ENCODE measurements at regions not wholly inside any gene's neighbourhood (a gene's known extent, or its start where the extent isn't known, plus 50 kb on each side); places are given as distances from the start of the nearest gene placed in this dataset.
"Not testable (repeated sequence)": the region's sequence is repeated elsewhere in the genome, so short reads cannot be mapped to it uniquely, and the experiment has no call there.

DNA sequence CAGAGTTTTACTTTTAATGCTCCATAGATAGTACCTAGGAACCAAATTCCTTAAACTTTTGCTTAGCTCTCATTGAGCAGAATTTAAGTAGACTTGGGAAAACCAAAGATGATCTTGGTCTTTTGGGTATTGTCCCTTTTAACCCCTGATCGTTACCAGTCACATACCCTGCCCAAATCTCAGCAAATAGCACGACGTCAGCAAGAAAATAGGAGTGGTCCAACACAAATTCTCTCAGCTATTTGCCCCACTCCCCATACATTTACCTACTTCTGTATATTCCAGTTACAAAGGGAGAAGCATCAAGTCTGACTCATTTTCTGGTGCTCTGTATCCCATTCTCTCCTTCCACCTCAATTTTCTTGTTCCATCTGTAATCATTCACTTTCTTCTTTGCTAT is 387.3 kb downstream of the CCDC85A start:
- Histone ChIP-seq H3K4me3 (no peak overlapping the region), H3K36me3 (no peaks in the 10 kb centered on the region), H3K27me3 (no peaks in the 10 kb centered on the region), H3K9me3 (no peaks in the 10 kb centered on the region)
- no peak for DNase-seq

DNA sequence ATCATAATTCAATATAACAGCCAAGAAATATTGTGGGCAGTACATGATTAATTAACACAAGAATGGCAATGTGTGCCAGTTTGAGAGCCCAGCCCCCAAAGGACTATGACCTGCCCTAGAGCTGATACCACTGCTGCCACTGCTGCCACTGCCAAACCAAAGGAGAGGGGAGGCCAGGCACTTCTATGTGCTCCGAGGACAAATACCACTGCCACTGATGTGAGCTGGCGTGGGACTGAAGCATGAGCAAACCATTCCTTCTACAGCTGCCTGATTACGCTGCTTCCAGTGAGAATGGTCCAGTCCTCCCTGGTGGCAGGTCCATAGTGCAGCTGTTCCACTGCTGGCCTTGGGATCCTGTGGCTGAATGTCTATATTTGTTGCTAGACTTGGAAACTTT is 392.2 kb downstream of the CCDC85A start:
- Histone ChIP-seq H3K27me3 (no peaks in the 10 kb centered on the region), H3K36me3 (no peaks in the 10 kb centered on the region), H3K9me3 (no peaks in the 10 kb centered on the region), H3K4me3 (no peak overlapping the region)
- no peak for DNase-seq

DNA sequence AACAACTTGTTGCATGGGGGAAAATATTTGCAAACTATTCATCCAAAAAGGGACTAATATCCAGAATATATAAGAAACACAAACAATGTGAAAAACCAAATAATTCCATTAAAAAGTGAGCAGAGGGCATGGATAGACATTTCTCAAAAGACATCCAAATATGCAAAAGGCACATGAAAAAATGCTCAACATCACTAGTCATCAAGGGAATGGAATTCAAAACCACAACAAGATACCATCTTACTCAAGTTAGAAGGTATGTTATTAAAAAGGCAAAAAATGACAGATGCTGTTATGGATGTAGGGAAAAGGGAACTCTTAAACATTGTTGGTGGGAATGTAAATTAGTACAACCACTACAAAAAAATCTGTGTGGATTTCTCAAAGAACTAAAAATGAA is 396.5 kb downstream of the CCDC85A start:
- no peaks in the 10 kb centered on the region for H3K36me3 ChIP-seq
- DNase-seq, result no peak
- H3K9me3 ChIP-seq, result no peaks in the 10 kb centered on the region
- H3K4me3 ChIP-seq, result no peak overlapping the region
- H3K27me3 ChIP-seq, result no peaks in the 10 kb centered on the region

DNA sequence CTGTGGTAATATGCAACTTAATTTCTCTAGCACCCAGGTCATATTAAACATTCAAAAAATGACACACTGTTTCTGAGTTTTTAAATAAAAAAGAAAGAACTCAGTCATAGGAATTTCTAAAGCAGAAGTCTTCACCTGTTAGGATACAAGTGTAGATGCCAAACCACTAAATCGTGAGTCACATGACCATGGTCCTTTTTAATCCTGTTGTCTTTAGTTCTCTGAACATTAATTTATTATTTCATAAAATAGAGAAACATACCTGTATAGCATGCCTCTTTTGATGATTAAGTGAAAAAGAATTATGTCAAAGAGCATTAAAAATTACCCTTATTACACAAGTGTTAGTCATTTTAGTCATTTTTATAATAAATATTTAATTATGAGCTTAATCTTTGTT is 398.8 kb downstream of the CCDC85A start:
- Histone ChIP-seq H3K36me3 (no peaks in the 10 kb centered on the region), H3K9me3 (no peaks in the 10 kb centered on the region), H3K4me3 (no peak overlapping the region), H3K27me3 (no peaks in the 10 kb centered on the region)
- no peak for DNase-seq

DNA sequence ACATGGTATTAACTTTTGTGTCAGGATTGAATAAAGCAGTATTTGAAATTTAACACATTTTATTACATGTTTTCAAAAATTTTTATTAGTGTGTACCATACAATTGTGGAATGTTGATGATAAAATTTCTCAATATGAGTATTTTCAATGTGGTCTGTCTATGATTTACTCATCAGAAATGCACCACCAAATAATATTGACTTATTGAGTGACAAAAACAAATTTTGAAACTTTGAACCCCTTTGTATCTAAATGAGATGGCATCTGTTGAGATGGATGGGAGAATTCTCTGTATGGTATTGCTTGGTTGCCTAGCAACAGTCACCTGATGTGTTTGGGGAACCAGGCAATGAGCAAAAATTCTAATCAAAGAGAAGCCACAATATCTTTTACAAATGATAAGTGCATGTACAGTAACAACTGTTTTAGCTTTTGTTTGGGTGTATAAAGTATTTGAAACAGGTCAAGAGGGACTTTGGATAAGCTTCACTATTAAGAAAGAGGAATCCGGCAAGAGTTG is 400.1 kb downstream of the CCDC85A start:
- Histone ChIP-seq H3K27me3 (no peaks in the 10 kb centered on the region), H3K36me3 (no peaks in the 10 kb centered on the region), H3K4me3 (no peak overlapping the region), H3K9me3 (no peaks in the 10 kb centered on the region)
- DNase-seq, result no peak

DNA sequence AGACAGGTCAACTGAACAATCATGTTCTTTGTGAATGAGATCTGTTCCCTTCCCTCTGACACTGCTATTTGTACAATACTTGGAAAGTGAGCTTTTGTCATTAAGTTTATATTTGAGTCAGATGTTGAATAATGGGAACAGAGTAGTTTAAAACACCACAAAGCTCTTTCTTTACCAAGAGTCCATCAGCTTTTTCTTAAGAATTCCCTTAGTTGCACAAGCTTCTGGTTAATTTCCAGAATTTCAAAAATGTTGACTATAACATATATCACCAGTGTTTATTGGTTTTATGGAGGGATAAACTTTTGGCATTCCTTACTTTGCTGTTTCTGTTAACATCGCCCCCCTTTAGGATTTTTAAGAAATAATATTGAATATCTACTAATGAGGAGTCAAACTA is 403.7 kb downstream of the CCDC85A start:
- no peak for DNase-seq
- H3K4me3 ChIP-seq, result no peak overlapping the region

DNA sequence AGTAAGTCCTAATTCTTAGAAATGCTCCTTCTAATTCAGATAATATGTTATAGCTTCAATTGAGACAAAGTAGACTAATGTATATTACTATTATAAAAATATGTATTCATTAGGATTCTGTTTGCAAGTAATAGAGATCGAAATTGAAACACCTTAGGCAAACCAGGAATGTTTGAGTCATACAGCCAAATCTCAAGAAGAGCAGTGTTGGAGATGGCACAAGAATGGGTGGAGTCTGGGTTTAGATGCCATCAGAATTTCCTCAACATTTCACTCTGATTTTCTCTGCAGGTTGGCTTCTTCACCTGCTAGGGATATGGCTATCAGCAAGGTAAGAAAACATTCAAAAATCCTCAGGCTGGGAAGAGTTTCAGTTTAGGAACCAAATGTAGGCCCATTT is 405.4 kb downstream of the CCDC85A start:
- Histone ChIP-seq H3K36me3 (no peaks in the 10 kb centered on the region), H3K4me3 (no peak overlapping the region), H3K9me3 (no peaks in the 10 kb centered on the region), H3K27me3 (no peaks in the 10 kb centered on the region)
- DNase-seq, result no peak

More for the DNA sequence above, 403.7 kb downstream of the CCDC85A start:
- H3K27me3 ChIP-seq, result no peaks in the 10 kb centered on the region
- no peaks in the 10 kb centered on the region for H3K36me3 ChIP-seq
- no peaks in the 10 kb centered on the region for H3K9me3 ChIP-seq

DNA sequence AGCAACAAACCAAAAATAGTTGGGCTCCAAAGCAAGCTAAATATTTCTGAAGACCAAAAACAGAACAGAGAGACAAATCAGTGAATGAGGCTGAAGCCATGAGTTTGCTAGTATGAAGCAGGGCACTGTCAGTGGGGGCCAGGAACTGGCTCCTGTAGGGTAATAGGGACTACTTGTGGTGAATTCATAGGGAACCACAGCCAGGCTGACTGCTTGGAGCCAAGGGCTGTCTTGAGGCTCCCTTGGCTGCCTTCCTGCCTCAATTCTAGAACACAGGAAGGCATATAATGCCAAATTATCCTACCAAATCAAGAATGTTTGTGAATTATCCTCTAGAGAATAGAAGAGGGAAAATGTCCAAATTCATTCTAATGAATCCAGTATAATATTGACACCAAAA is 406.0 kb downstream of the CCDC85A start:
- no peak for DNase-seq

DNA sequence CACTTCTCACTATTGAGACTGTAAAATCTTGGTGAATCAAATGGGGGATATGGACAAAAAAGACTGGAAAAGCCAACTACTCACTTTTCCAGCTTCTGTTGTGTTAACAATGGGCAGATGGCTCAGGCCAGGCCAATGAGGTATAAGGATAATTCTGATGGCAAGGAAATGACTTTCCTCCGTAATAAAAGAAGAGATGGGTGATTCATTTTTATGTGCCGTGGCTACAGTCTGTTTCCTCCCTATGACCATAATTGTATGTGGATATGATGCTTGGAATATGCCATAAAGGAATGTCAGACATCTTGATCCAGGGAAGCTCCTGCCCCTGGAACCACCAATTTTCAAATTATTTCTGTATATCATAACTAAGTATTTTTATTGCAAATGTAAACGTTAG is 406.8 kb downstream of the CCDC85A start:
- Histone ChIP-seq H3K9me3 (no peaks in the 10 kb centered on the region), H3K27me3 (no peaks in the 10 kb centered on the region), H3K36me3 (no peaks in the 10 kb centered on the region), H3K4me3 (no peak overlapping the region)
- no peak for DNase-seq

More for the DNA sequence above, 406.0 kb downstream of the CCDC85A start:
- Histone ChIP-seq H3K4me3 (no peak overlapping the region), H3K27me3 (no peaks in the 10 kb centered on the region), H3K9me3 (no peaks in the 10 kb centered on the region), H3K36me3 (no peaks in the 10 kb centered on the region)

DNA sequence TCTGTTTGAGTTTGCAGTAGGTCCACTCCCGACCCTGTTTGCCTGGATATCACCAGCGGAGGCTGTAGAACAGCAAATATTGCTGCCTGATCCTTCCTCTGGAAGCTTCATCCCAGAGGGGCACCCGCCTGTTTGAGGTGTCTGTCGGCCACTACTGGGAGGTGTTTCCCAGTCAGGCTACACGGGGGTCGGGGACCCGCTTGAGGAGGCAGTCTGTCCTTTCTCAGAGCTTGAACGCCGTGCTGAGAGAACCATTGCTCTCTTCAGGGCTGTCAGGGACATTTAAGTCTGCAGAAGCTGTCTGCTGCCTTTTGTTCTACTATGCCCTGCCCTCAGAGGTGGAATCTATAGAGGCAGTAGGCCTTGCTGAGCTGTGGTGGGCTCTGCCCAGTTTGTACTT is 422.3 kb downstream of the CCDC85A start:
- not testable (repeated sequence) for H3K9me3 ChIP-seq, H3K27me3 ChIP-seq, H3K4me3 ChIP-seq, DNase-seq, H3K36me3 ChIP-seq

DNA sequence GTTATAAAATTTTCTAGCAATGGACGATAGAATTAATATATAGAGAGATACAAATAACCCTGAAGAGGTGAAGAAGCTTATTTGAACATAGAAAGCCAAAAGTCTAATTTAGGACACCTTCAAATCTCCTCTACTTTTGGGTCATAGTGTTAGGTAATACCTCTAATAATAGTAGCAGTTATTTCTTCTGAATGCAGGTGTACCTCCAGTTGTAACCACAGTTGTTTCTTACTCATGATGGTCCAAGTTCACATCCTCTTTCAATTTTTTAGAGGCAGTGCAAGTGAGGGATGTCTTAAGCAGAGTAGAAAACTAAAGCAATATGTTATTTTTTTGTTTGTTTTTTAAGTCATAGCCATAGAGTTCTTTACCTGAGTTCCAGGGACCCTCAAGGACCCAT is 429.5 kb downstream of the CCDC85A start:
- DNase-seq, result no peak
- Histone ChIP-seq H3K27me3 (no peaks in the 10 kb centered on the region; the same call in 1 of the 2 replicates), H3K36me3 (no peaks in the 10 kb centered on the region), H3K9me3 (no peaks in the 10 kb centered on the region), H3K4me3 (no peak overlapping the region)

DNA sequence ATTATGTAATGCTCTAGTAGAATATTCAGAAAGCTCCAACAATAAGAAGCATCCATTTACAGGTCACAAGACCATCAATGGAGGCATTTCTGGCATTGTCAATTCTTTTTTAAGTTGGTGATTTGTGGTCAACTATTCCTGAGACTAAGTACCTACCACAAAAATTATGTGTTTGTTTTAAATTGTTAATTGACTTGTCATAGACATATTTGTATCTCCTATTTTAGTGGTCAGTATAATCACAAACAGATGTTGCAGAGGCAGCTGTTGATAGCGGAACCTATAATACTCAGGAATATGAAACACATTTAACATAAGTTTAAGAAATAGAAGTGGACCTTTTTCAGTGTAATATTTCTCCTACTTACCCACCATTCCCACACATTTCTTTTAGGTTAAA is 430.1 kb downstream of the CCDC85A start:
- H3K4me3 ChIP-seq, result no peak overlapping the region
- H3K9me3 ChIP-seq, result no peaks in the 10 kb centered on the region
- no peaks in the 10 kb centered on the region for H3K36me3 ChIP-seq
- DNase-seq, result no peak
- no peaks in the 10 kb centered on the region; the same call in 1 of the 2 replicates for H3K27me3 ChIP-seq

DNA sequence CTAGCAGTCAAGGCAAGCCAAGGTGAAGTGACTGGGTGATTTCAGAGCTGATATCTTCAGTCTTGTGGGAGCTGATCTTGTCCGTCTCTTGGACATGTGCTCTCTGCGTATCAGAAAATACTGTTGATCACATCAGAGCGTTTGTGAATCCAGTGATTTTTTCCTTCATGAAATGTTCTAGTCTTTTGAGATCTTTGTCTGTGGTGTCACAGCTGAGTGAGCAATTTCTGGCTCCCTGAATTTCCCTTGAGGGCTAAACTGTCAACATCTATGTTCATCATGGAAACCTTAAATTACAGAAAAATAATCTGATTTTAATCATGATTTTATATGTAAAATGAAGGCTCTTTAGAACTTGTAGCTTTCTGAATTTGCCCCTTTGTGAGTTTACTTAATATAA is 432.0 kb downstream of the CCDC85A start:
- no peaks in the 10 kb centered on the region; the same call in 1 of the 2 replicates for H3K27me3 ChIP-seq
- DNase-seq, result no peak
- no peaks in the 10 kb centered on the region for H3K9me3 ChIP-seq
- no peaks in the 10 kb centered on the region for H3K36me3 ChIP-seq
- no peak overlapping the region for H3K4me3 ChIP-seq

DNA sequence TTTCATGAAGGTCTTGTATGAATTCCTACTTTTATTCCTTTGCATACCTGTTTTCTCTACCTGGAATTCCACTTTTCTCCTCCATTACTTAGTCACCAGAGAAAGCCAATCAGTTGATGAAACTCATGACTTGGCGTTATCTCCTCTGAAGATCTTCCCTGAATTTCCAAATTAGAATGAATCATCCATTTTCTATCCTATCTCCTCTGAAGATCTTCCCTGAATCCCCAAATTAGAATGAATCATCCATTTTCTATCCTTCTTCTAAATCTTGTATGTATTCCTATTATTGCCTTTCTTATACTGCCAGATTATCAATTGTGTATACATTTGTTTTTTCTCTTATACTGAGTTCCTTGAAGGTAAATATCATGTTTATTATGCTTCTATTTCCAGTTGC is 440.4 kb downstream of the CCDC85A start:
- Histone ChIP-seq H3K9me3 (no peaks in the 10 kb centered on the region), H3K36me3 (no peaks in the 10 kb centered on the region), H3K4me3 (no peak overlapping the region), H3K27me3 (no peaks in the 10 kb centered on the region)
- no peak for DNase-seq

DNA sequence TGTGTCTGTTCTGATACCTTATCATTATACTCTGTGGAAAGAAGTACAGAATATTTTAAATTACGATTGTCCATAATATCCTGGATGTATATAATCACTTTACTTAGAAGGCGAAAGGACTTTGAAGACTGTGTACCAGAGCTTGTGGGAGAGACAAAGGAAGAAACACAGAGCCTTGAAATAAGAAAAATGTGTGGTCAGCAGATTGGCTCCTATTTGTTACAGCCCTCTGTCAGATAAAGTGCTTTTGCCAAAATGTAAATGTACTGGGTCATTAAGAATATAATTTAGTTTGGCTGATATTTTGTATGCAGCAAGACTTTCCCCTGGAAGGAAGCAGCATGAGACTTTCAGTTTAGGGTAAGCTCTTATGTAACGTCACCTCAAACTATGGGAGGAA is 443.1 kb downstream of the CCDC85A start:
- Histone ChIP-seq H3K27me3 (no peaks in the 10 kb centered on the region), H3K4me3 (no peak overlapping the region), H3K9me3 (no peaks in the 10 kb centered on the region), H3K36me3 (no peaks in the 10 kb centered on the region)
- no peak for DNase-seq

DNA sequence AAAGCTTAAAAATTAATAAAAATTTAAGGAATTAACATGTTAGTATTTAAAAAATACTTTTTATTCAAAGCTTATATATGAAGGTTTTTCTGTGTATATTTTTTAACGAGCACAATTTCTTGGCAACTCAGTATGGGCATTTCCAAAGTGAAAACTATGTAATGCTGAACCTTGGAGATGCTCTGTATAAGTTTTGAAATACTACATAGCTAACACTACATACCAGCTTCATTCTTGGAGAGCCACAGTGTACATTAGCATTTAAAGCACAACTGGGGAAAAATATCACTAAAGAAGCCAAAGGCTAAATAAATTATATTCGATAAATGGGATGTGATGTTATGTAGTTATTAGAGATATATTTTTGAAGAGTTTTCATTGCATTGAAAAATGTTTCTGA is 446.5 kb downstream of the CCDC85A start:
- no peaks in the 10 kb centered on the region for H3K36me3 ChIP-seq
- H3K27me3 ChIP-seq, result no peaks in the 10 kb centered on the region
- no peak for DNase-seq
- no peaks in the 10 kb centered on the region for H3K9me3 ChIP-seq
- H3K4me3 ChIP-seq, result no peak overlapping the region

DNA sequence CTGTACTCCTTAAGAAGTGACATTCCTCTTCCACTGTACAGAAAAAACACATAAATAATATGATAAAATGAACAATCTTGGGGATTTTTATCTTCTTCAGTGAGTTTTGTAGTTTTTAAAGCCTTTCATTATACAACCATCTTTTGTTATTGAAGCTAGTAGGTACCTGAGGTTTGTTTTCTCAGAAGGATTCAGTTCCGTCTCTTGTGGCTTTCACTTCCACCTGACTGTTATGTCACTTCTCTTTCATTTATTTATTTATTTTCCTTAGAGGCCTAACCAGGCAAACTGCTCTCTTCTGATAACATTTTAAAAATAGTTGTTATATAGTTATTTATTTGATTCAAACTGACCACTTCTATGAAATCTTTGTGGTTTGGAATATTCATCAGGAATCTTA is 464.2 kb downstream of the CCDC85A start:
- H3K9me3 ChIP-seq, result no peaks in the 10 kb centered on the region
- DNase-seq, result no peak

DNA sequence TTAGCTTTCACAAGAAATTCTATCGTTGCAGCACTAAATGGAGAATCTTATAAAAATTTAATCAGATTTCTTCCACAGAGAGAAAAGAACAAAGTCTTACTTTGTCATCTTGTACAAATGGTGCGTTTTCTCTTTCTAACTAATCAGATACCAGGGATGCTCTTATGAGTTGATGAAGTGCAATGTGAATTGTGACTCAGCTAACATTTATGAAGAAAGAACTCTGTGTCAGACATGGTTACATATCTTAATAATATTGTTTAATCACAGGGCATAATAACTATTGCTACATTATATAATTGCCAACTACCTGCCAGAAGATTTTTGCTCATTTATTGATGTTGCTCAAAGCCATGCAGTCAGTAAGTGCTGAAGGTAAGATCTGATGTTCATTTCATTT is 465.0 kb downstream of the CCDC85A start:
- no peak for DNase-seq
- H3K27me3 ChIP-seq, result no peaks in the 10 kb centered on the region
- no peaks in the 10 kb centered on the region for H3K9me3 ChIP-seq
- H3K4me3 ChIP-seq, result no peak overlapping the region
- H3K36me3 ChIP-seq, result no peaks in the 10 kb centered on the region

More for the DNA sequence above, 464.2 kb downstream of the CCDC85A start:
- Histone ChIP-seq H3K4me3 (no peak overlapping the region), H3K36me3 (no peaks in the 10 kb centered on the region), H3K27me3 (no peaks in the 10 kb centered on the region)

DNA sequence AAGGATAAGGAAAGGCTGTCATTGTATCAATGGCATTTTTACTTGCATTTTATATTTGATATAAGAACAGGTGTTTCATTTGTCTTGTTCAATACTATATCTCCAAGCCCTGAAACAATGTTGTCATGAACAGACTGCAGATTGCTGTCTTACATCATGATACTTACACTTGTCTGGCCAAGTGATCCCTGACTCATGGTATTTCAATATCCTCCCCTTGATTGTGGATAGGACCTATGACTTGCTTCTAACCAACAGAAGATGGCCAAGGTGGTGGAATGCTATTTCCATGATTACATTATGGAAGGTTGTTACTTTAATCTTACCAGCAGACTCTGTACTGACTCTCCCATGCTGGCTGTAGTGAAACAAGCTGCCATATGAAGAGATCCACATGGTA is 471.1 kb downstream of the CCDC85A start:
- Histone ChIP-seq H3K36me3 (no peaks in the 10 kb centered on the region), H3K9me3 (no peaks in the 10 kb centered on the region), H3K4me3 (no peak overlapping the region), H3K27me3 (no peaks in the 10 kb centered on the region)
- DNase-seq, result no peak

All from MG63 (cell line).